Esophagus squamous epithelium (tissue), 4 donors: ENCODE measurements at regions not wholly inside any gene's neighbourhood (a gene's known extent, or its start where the extent isn't known, plus 50 kb on each side); places are given as distances from the start of the nearest gene placed in this dataset.

Experiments used
- POLR2A ChIP-seq, 4 donors: fragments of 450-650 bp; IDR thresholded peaks; one replicate each; pipeline ENCODE4 v1.6.1; 2017; ENCODE audit warnings: antibody characterized with exemption in 4 of 4, mild to moderate bottlenecking in 4 of 4, moderate library complexity in 3 of 4
- TF ChIP-seq, protein P1 (sequence below), 6 experiments: fragments of 450-650 bp in 4 of 6; fragments of 200-600 bp in 2 of 6; sonication (generic) in 2 of 6; IDR thresholded peaks; one replicate each; pipeline ENCODE4 v1.5.1; 2016 to 2019; ENCODE audit warnings: antibody characterized with exemption in 6 of 6, mild to moderate bottlenecking in 4 of 6, moderate library complexity in 4 of 6

DNA sequence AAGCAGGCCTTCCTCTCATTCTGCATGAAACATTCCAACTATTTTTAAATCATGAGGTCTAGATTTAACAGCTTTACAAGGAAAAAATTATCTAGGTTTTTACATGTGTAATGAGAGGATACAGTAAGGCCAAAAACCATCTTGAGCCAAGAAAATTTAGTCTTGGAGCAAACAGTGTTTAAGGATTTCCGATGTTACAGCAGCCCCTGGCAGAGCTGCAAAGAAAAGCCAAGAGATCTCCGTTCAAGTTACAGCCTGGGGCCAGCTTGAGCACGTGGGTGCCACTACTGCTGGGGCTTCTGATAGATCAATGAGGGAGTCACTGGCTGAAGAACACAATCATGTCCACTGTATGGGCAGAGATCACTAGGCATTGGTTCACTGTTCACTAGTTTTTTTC is 156.2 kb downstream of the EVX1 start:
- TF ChIP-seq, protein P1, sequence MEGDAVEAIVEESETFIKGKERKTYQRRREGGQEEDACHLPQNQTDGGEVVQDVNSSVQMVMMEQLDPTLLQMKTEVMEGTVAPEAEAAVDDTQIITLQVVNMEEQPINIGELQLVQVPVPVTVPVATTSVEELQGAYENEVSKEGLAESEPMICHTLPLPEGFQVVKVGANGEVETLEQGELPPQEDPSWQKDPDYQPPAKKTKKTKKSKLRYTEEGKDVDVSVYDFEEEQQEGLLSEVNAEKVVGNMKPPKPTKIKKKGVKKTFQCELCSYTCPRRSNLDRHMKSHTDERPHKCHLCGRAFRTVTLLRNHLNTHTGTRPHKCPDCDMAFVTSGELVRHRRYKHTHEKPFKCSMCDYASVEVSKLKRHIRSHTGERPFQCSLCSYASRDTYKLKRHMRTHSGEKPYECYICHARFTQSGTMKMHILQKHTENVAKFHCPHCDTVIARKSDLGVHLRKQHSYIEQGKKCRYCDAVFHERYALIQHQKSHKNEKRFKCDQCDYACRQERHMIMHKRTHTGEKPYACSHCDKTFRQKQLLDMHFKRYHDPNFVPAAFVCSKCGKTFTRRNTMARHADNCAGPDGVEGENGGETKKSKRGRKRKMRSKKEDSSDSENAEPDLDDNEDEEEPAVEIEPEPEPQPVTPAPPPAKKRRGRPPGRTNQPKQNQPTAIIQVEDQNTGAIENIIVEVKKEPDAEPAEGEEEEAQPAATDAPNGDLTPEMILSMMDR (IDR thresholded peaks at IDR 0.05) = no peak
- TF ChIP-seq POLR2A (IDR thresholded peaks at IDR 0.05) = no peak
